Psoas muscle (tissue), 7 donors: ENCODE measurements at regions not wholly inside any gene's neighbourhood (a gene's known extent, or its start where the extent isn't known, plus 50 kb on each side); places are given as distances from the start of the nearest gene placed in this dataset.

Experiments used
- ATAC-seq, 4 donors: fragments of 200-7000 bp; cut with Tn5 transposase; one replicate each; pipeline ENCODE4 v1.9.1; 2020; ENCODE audit warnings: moderate library complexity in 3 of 4, mild to moderate bottlenecking in 2 of 4
- DNase-seq, 2 donors: peaks; one replicate each; pipeline ENCODE4 v3.0.0-alpha.2; 2020
- H3K27ac ChIP-seq: fragments of 200-600 bp; one replicate; pipeline ENCODE4 v1.8.0; 2022
- H3K27me3 ChIP-seq, 3 donors: fragments of 200-600 bp in 1 of 3; one replicate each; pipeline versions ENCODE4 v1.6.1 to v1.8.0; 2013 to 2022; ENCODE audit warnings: low read length in 2 of 3, mild to moderate bottlenecking in 2 of 3, moderate library complexity in 1 of 3; ENCODE audit not compliant: insufficient read depth in 3 of 3
- H3K36me3 ChIP-seq, 2 donors: fragments of 200-600 bp in 1 of 2; one replicate each; pipeline versions ENCODE4 v1.6.1 to v1.8.0; 2013 to 2022; ENCODE audit warnings: low read depth in 1 of 2, mild to moderate bottlenecking in 1 of 2, moderate library complexity in 1 of 2; ENCODE audit not compliant: insufficient read depth in 1 of 2
- H3K4me1 ChIP-seq: fragments of 200-600 bp; one replicate; pipeline ENCODE4 v1.8.0; 2022
- H3K4me3 ChIP-seq: fragments of 200-600 bp; one replicate; pipeline ENCODE4 v1.8.0; 2022; ENCODE audit warnings: mild to moderate bottlenecking
- H3K9me3 ChIP-seq: fragments of 200-600 bp; one replicate; pipeline ENCODE4 v1.8.0; 2022
- CTCF ChIP-seq: fragments of 200-600 bp; IDR thresholded peaks from one replicate; pipeline ENCODE4 v1.8.0; 2022; ENCODE audit warnings: antibody characterized with exemption
- WGBS, 3 donors: extraction: QIAGEN DNeasy Blood & Tissue Kit; methylation state at CpG; one replicate each; pipeline versions ENCODE4 v1.1.6 to v1.1.7; 2013; 5-methylcytosine and 5-hydroxymethylcytosine counted together
- intact Hi-C, 2 donors: fragments of 100-400 bp; cut with DNase I; formaldehyde crosslinking; loops; one replicate each; pipeline versions ENCODE4 v1.11.0 to v1.14.2; 2022
- donor health status: healthy with polysubstance abuse.
- donor health status: DM: no; HTN: no; CAD: no; lungs with moderate emphysema.
- donor health status: Bipolar disorder and iron deficiency.
- donor health status: healthy.
- donor health status: DM: yes; HTN: yes; CAD: no.
- donor health status: DM: no; HTN: no; CAD: no.
- donor health status: DM: yes; HTN: yes; CAD: no.

GRCh38 chr3:66552846-66553245 is 52.0 kb upstream of the LRIG1 start:
- no peak overlapping the region for H3K4me3 ChIP-seq
- no peak for TF ChIP-seq CTCF
- no peaks in the 10 kb centered on the region for H3K27me3 ChIP-seq
- no peaks in the 10 kb centered on the region for H3K9me3 ChIP-seq
- intact Hi-C loops = no loop called here
- ATAC-seq (no peak), DNase-seq (no peak)
- no peaks in the 10 kb centered on the region for H3K4me1 ChIP-seq
- no peaks in the 10 kb centered on the region for H3K36me3 ChIP-seq
- H3K27ac ChIP-seq = no peak overlapping the region
- WGBS, 3 donors = 79 to 87% (median 86%) methylated on average over 5 of the region's 5 CpGs

- no peak overlapping the region for H3K27ac ChIP-seq
- intact Hi-C loops = no loop called here
- ATAC-seq (no peak), DNase-seq (no peak)
- TF ChIP-seq CTCF = no peak
- H3K4me1 ChIP-seq = no peaks in the 10 kb centered on the region
- H3K9me3 ChIP-seq = no peaks in the 10 kb centered on the region
- no peak overlapping the region for H3K4me3 ChIP-seq
- WGBS, 3 donors = 72 to 82% (median 79%) methylated on average over 11 of the region's 11 CpGs
- no peaks in the 10 kb centered on the region for H3K36me3 ChIP-seq
- H3K27me3 ChIP-seq = no peaks in the 10 kb centered on the region
These were observed 52.8 kb upstream of the LRIG1 start for GRCh38 chr3:66553441-66554113.

GRCh38 chr3:66554178-66554577 is 53.4 kb upstream of the LRIG1 start:
- 89 to 98% (median 95%) methylated on average over 1 of the region's 1 CpG for WGBS, 3 donors

GRCh38 chr3:66555214-66555844 is 54.5 kb upstream of the LRIG1 start:
- intact Hi-C loops = no loop called here
- H3K9me3 ChIP-seq = no peaks in the 10 kb centered on the region
- 56 to 61% (median 58%) methylated on average over 4 of the region's 4 CpGs for WGBS, 3 donors
- no peak for ATAC-seq
- no peaks in the 10 kb centered on the region for H3K36me3 ChIP-seq
- no peak for TF ChIP-seq CTCF
- H3K4me3 ChIP-seq = no peak overlapping the region
- H3K27ac ChIP-seq = no peak overlapping the region
- no peaks in the 10 kb centered on the region for H3K4me1 ChIP-seq
- no peaks in the 10 kb centered on the region for H3K27me3 ChIP-seq
- DNase-seq = no peak

More at GRCh38 chr3:66554178-66554577, 53.4 kb upstream of the LRIG1 start:
- intact Hi-C loops = no loop called here
- no peak overlapping the region for H3K4me3 ChIP-seq
- H3K36me3 ChIP-seq = no peaks in the 10 kb centered on the region
- H3K4me1 ChIP-seq = no peaks in the 10 kb centered on the region
- DNase-seq (no peak), ATAC-seq (no peak)
- H3K9me3 ChIP-seq = no peaks in the 10 kb centered on the region
- no peak overlapping the region for H3K27ac ChIP-seq
- no peaks in the 10 kb centered on the region for H3K27me3 ChIP-seq
- no peak for TF ChIP-seq CTCF
